K562 (cell line): ENCODE measurements at regions not wholly inside any gene's neighbourhood (a gene's known extent, or its start where the extent isn't known, plus 50 kb on each side); places are given as distances from the start of the nearest gene placed in this dataset.

Experiments
- CBX5 ChIP-seq: IDR thresholded peaks from 2 replicates; pipeline ENCODE4 v1.6.1; 2014; ENCODE audit warnings: low read depth, borderline replicate concordance
- GABPB1 ChIP-seq: sonication (generic); formaldehyde crosslinking; IDR thresholded peaks from 2 replicates; pipeline ENCODE4 v1.8.0; 2022; ENCODE audit warnings: mild to moderate bottlenecking, missing genetic modification reagents
- GTF2F1 ChIP-seq: IDR thresholded peaks from 2 replicates; pipeline ENCODE4 v1.6.1; 2011; ENCODE audit warnings: low read depth, low read length, improper control_type of control experiment
- LEF1 ChIP-seq: fragments of 450-650 bp; IDR thresholded peaks from 2 replicates; pipeline ENCODE4 v1.6.1; 2016; ENCODE audit warnings: mild to moderate bottlenecking
- MXD1 ChIP-seq: fragments of 250-450 bp; sonication (Bioruptor Pico); IDR thresholded peaks from 2 replicates; pipeline ENCODE4 v1.8.0; 2021; ENCODE audit warnings: borderline replicate concordance, mild to moderate bottlenecking, moderate library complexity; ENCODE audit not compliant: poor library complexity, severe bottlenecking
- NCOA2 ChIP-seq, 2 experiments: fragments of 450-650 bp; IDR thresholded peaks; 2 replicates each; pipeline ENCODE4 v1.6.1; 2018; ENCODE audit warnings: mild to moderate bottlenecking in 2 of 2, moderate library complexity in 1 of 2; ENCODE audit not compliant: partially characterized antibody in 2 of 2
- POLR2AphosphoS5 ChIP-seq: IDR thresholded peaks from 2 replicates; pipeline ENCODE4 v1.6.1; 2011; ENCODE audit warnings: mild to moderate bottlenecking, low read depth, low read length, moderate library complexity; ENCODE audit not compliant: control insufficient read depth, insufficient read depth
- PURB ChIP-seq: sonication (generic); formaldehyde crosslinking; IDR thresholded peaks from 2 replicates; pipeline ENCODE4 v1.9.0; 2021; ENCODE audit warnings: low read depth, mild to moderate bottlenecking, missing genetic modification reagents
- SLC30A9 ChIP-seq: fragments of 250-450 bp; sonication (Bioruptor Pico); IDR thresholded peaks from 2 replicates; pipeline ENCODE4 v1.8.0; 2022; ENCODE audit warnings: mild to moderate bottlenecking, moderate library complexity
- SRSF9 ChIP-seq: fragments of 200-400 bp; formaldehyde crosslinking; IDR thresholded peaks from 2 replicates; pipeline ENCODE4 v1.6.1; 2017; ENCODE audit warnings: low read depth, low read length, borderline replicate concordance
- TBP ChIP-seq: optimal IDR thresholded peaks from 2 replicates; pipeline ENCODE3; 2011; ENCODE audit warnings: low read depth, low read length, improper control_type of control experiment
- ZBTB11 ChIP-seq, 3 experiments: fragments of 200-800 bp in 1 of 3; fragments of 250-450 bp in 1 of 3; fragments of 450-650 bp in 1 of 3; sonication (Bioruptor Pico) in 1 of 3; sonication (Bioruptor generic) in 1 of 3; formaldehyde crosslinking in 1 of 3; IDR thresholded peaks; 2 replicates each; pipeline versions ENCODE4 v1.6.1 to v1.8.0; 2016 to 2022; ENCODE audit warnings: mild to moderate bottlenecking in 2 of 3, missing genetic modification characterization in 2 of 3, missing compliant biosample characterization in 1 of 3, moderate library complexity in 1 of 3
- ZBTB26 ChIP-seq: fragments of 450-650 bp; formaldehyde crosslinking; IDR thresholded peaks from 2 replicates; pipeline ENCODE4 v1.4.0; 2022; ENCODE audit warnings: missing genetic modification characterization
- ZEB2 ChIP-seq: fragments of 450-650 bp; IDR thresholded peaks from 2 replicates; pipeline ENCODE4 v1.6.1; 2016
- ZKSCAN3 ChIP-seq: fragments of 250-450 bp; sonication (Bioruptor Pico); IDR thresholded peaks from 2 replicates; pipeline ENCODE4 v1.4.0; 2020
- ZNF274 ChIP-seq: IDR thresholded peaks from 2 replicates; pipeline ENCODE4 v1.6.1; 2011; ENCODE audit warnings: low read depth, mild to moderate bottlenecking, low read length, moderate library complexity, borderline replicate concordance
- ZNF445 ChIP-seq: fragments of 250-450 bp; sonication (Bioruptor Pico); IDR thresholded peaks from 2 replicates; pipeline ENCODE4 v1.4.0; 2020; ENCODE audit warnings: low read depth, mild to moderate bottlenecking, moderate library complexity
- ZNF518B ChIP-seq: fragments of 250-450 bp; sonication (Bioruptor Pico); IDR thresholded peaks from 2 replicates; pipeline ENCODE4 v1.5.0; 2021; ENCODE audit warnings: mild to moderate bottlenecking, moderate library complexity
- ZNF551 ChIP-seq: fragments of 250-450 bp; sonication (Bioruptor Pico); IDR thresholded peaks from 2 replicates; pipeline ENCODE4 v1.5.0; 2021; ENCODE audit warnings: mild to moderate bottlenecking, moderate library complexity
- ZNF778 ChIP-seq: fragments of 450-650 bp; formaldehyde crosslinking; IDR thresholded peaks from 2 replicates; pipeline ENCODE4 v1.4.0; 2020; ENCODE audit warnings: mild to moderate bottlenecking, moderate library complexity

- no peak for TF ChIP-seq POLR2AphosphoS5
- TF ChIP-seq LEF1 = no peak
- TF ChIP-seq ZNF778 (CRISPR knock-in tag) = no peak
- TF ChIP-seq GTF2F1 = no peak
- TF ChIP-seq ZKSCAN3 (CRISPR knock-in tag) = no peak
- no peak for TF ChIP-seq PURB (CRISPR knock-in tag)
- no peak for TF ChIP-seq ZNF274
- no peak for TF ChIP-seq ZBTB11 (CRISPR knock-in tag; IDR thresholded peaks at IDR 0.05)
- TF ChIP-seq NCOA2 (IDR thresholded peaks at IDR 0.05; ENCODE audit: partially characterized antibody in 2 of 2) = no peak
- TF ChIP-seq TBP = no peak
- no peak for TF ChIP-seq CBX5
- TF ChIP-seq ZNF445 (CRISPR knock-in tag) = no peak
- TF ChIP-seq SLC30A9 (CRISPR knock-in tag) = no peak
- TF ChIP-seq ZBTB26 (CRISPR knock-in tag) = no peak
- TF ChIP-seq GABPB1 (CRISPR knock-in tag) = no peak
- TF ChIP-seq ZNF518B (CRISPR knock-in tag) = no peak
- TF ChIP-seq ZEB2 = no peak
- TF ChIP-seq ZNF551 (CRISPR knock-in tag) = no peak
- TF ChIP-seq MXD1 = no peak
- no peak for TF ChIP-seq SRSF9
These were observed 126.6 kb upstream of the ACSL4 start (continued) for GRCh38 chrX:109859651-109860050.
